Esophagus squamous epithelium (tissue), 4 donors: ENCODE measurements at regions not wholly inside any gene's neighbourhood (a gene's known extent, or its start where the extent isn't known, plus 50 kb on each side); places are given as distances from the start of the nearest gene placed in this dataset.

Experiments used
- CTCF ChIP-seq, 6 experiments: fragments of 450-650 bp in 4 of 6; fragments of 200-600 bp in 2 of 6; sonication (generic) in 2 of 6; IDR thresholded peaks; one replicate each; pipeline ENCODE4 v1.5.1; 2016 to 2019; ENCODE audit warnings: antibody characterized with exemption in 6 of 6, mild to moderate bottlenecking in 4 of 6, moderate library complexity in 4 of 6
- POLR2A ChIP-seq, 4 donors: fragments of 450-650 bp; IDR thresholded peaks; one replicate each; pipeline ENCODE4 v1.6.1; 2017; ENCODE audit warnings: antibody characterized with exemption in 4 of 4, mild to moderate bottlenecking in 4 of 4, moderate library complexity in 3 of 4

DNA sequence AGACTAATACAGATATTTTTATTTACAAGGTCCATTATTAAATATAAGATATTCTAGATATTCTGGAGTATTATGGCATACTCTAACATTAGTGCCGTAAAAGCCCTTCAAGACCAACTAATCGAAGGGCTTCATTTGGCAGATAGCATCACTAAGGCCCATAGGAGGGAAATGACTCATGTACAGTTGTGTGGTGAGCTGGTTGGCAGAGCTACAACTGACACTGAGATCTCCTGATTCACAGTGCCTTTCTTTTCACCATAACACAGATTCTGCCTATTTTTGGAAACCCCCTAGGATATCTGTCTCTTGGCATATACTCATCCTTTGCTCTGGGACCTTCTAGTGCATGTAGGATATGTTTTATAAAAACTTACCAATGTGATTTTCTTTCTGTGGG is 201.7 kb upstream of the AFF2 start:
- no peak for TF ChIP-seq CTCF (IDR thresholded peaks at IDR 0.05)
- no peak for TF ChIP-seq POLR2A (IDR thresholded peaks at IDR 0.05)
